ENCODE measurements at regions not wholly inside any gene's neighbourhood (a gene's known extent, or its start where the extent isn't known, plus 50 kb on each side); places are given as distances from the start of the nearest gene placed in this dataset.

- no peaks in the 10 kb centered on the region for H4K20me1 ChIP-seq
- H3K9me3 ChIP-seq: no peaks in the 10 kb centered on the region
- no peaks in the 10 kb centered on the region for H3K4me1 ChIP-seq
- no peaks in the 10 kb centered on the region for H3K36me3 ChIP-seq
- no peak overlapping the region for H3K9ac ChIP-seq
- no peak overlapping the region for H3K4me3 ChIP-seq
- no peak overlapping the region for H3K27ac ChIP-seq
- H3K4me2 ChIP-seq: no peak overlapping the region
- TF ChIP-seq Cebpa-rat (IDR thresholded peaks at IDR 0.05): no peak
- H3K27me3 ChIP-seq: no peaks in the 10 kb centered on the region
These were observed 142.8 kb upstream of the VCX2 start for GRCh38 chrX:8313844-8314243.

GRCh38 chrX:8314881-8315280, 143.8 kb upstream of the VCX2 start:
- TF ChIP-seq Cebpa-rat (IDR thresholded peaks at IDR 0.05): no peak
- H3K4me1 ChIP-seq: no peaks in the 10 kb centered on the region
- H3K27me3 ChIP-seq: no peaks in the 10 kb centered on the region
- no peak overlapping the region for H3K4me3 ChIP-seq
- no peaks in the 10 kb centered on the region for H3K36me3 ChIP-seq
- H3K4me2 ChIP-seq: no peak overlapping the region
- no peaks in the 10 kb centered on the region for H4K20me1 ChIP-seq
- H3K9ac ChIP-seq: no peak overlapping the region
- H3K9me3 ChIP-seq: no peaks in the 10 kb centered on the region
- no peak overlapping the region for H3K27ac ChIP-seq

GRCh38 chrX:8319359-8319758, 145.3 kb upstream of the VCX3B start:
- H3K9me3 ChIP-seq: peaks cover 10% of the 10 kb centered on the region; the same call in 1 of the 2 replicates
- no peak overlapping the region for H3K4me2 ChIP-seq
- H3K4me1 ChIP-seq: no peaks in the 10 kb centered on the region
- H3K27ac ChIP-seq: no peak overlapping the region
- no peak overlapping the region for H3K9ac ChIP-seq
- no peaks in the 10 kb centered on the region for H3K36me3 ChIP-seq
- no peak for TF ChIP-seq Cebpa-rat (IDR thresholded peaks at IDR 0.05)
- no peaks in the 10 kb centered on the region for H4K20me1 ChIP-seq
- H3K4me3 ChIP-seq: no peak overlapping the region
- H3K27me3 ChIP-seq: no peaks in the 10 kb centered on the region

GRCh38 chrX:8323356-8323755, 141.3 kb upstream of the VCX3B start:
- Histone ChIP-seq H3K36me3 (no peaks in the 10 kb centered on the region), H3K9ac (no peak overlapping the region)

GRCh38 chrX:8341814-8342590, 122.6 kb upstream of the VCX3B start:
- Histone ChIP-seq H3K9me3 (no peaks in the 10 kb centered on the region), H3K4me2 (no peak overlapping the region), H3K4me1 (no peaks in the 10 kb centered on the region), H3K4me3 (no peak overlapping the region), H3K27me3 (no peaks in the 10 kb centered on the region), H3K9ac (no peak overlapping the region), H4K20me1 (no peaks in the 10 kb centered on the region), H3K27ac (no peak overlapping the region), H3K36me3 (no peaks in the 10 kb centered on the region)
- TF ChIP-seq Cebpa-rat (IDR thresholded peaks at IDR 0.05): no peak

More at GRCh38 chrX:8323356-8323755, 141.3 kb upstream of the VCX3B start:
- H3K4me1 ChIP-seq: no peaks in the 10 kb centered on the region
- H4K20me1 ChIP-seq: no peaks in the 10 kb centered on the region
- no peak for TF ChIP-seq Cebpa-rat (IDR thresholded peaks at IDR 0.05)
- H3K9me3 ChIP-seq: peaks cover 10% of the 10 kb centered on the region; the same call in 1 of the 2 replicates
- no peak overlapping the region for H3K4me3 ChIP-seq
- no peak overlapping the region for H3K27ac ChIP-seq
- H3K27me3 ChIP-seq: no peaks in the 10 kb centered on the region
- H3K4me2 ChIP-seq: no peak overlapping the region

- Histone ChIP-seq H3K9ac (no peak overlapping the region), H3K27ac (no peak overlapping the region), H3K27me3 (no peaks in the 10 kb centered on the region), H3K9me3 (no peaks in the 10 kb centered on the region; the same call in 1 of the 2 replicates), H3K4me3 (no peak overlapping the region), H3K4me2 (no peak overlapping the region), H3K36me3 (no peaks in the 10 kb centered on the region), H4K20me1 (no peaks in the 10 kb centered on the region), H3K4me1 (no peaks in the 10 kb centered on the region)
- no peak for TF ChIP-seq Cebpa-rat (IDR thresholded peaks at IDR 0.05)
These were observed 119.2 kb upstream of the VCX3B start for GRCh38 chrX:8345473-8345872.

- Histone ChIP-seq H3K4me3 (no peak overlapping the region), H3K27ac (no peak overlapping the region), H3K36me3 (no peaks in the 10 kb centered on the region), H3K27me3 (no peaks in the 10 kb centered on the region), H4K20me1 (no peaks in the 10 kb centered on the region), H3K4me2 (no peak overlapping the region), H3K9ac (no peak overlapping the region), H3K9me3 (no peaks in the 10 kb centered on the region; the same call in 1 of the 2 replicates), H3K4me1 (no peaks in the 10 kb centered on the region)
- no peak for TF ChIP-seq Cebpa-rat (IDR thresholded peaks at IDR 0.05)
These were observed 118.6 kb upstream of the VCX3B start for GRCh38 chrX:8346060-8346459.

GRCh38 chrX:8346892-8347291, 117.7 kb upstream of the VCX3B start:
- no peak overlapping the region for H3K4me3 ChIP-seq
- H3K27ac ChIP-seq: no peak overlapping the region
- no peaks in the 10 kb centered on the region for H3K36me3 ChIP-seq

GRCh38 chrX:8349816-8350544, 114.7 kb upstream of the VCX3B start:
- Histone ChIP-seq H3K9me3 (no peaks in the 10 kb centered on the region; the same call in 1 of the 2 replicates), H3K27me3 (no peaks in the 10 kb centered on the region), H3K9ac (no peak overlapping the region), H3K36me3 (no peaks in the 10 kb centered on the region), H3K4me3 (no peak overlapping the region), H3K4me1 (no peaks in the 10 kb centered on the region), H3K27ac (no peak overlapping the region), H4K20me1 (no peaks in the 10 kb centered on the region), H3K4me2 (no peak overlapping the region)
- TF ChIP-seq Cebpa-rat (IDR thresholded peaks at IDR 0.05): no peak

More at GRCh38 chrX:8346892-8347291, 117.7 kb upstream of the VCX3B start:
- no peak overlapping the region for H3K4me2 ChIP-seq
- no peak for TF ChIP-seq Cebpa-rat (IDR thresholded peaks at IDR 0.05)
- no peak overlapping the region for H3K9ac ChIP-seq
- no peaks in the 10 kb centered on the region; the same call in 1 of the 2 replicates for H3K9me3 ChIP-seq
- no peaks in the 10 kb centered on the region for H4K20me1 ChIP-seq
- H3K4me1 ChIP-seq: no peaks in the 10 kb centered on the region
- no peaks in the 10 kb centered on the region for H3K27me3 ChIP-seq

- H3K9ac ChIP-seq: no peak overlapping the region
- H3K4me2 ChIP-seq: no peak overlapping the region
- no peak overlapping the region for H3K27ac ChIP-seq
- H3K4me1 ChIP-seq: no peaks in the 10 kb centered on the region
- H3K36me3 ChIP-seq: no peaks in the 10 kb centered on the region
- no peaks in the 10 kb centered on the region for H4K20me1 ChIP-seq
- no peak for TF ChIP-seq Cebpa-rat (IDR thresholded peaks at IDR 0.05)
- no peaks in the 10 kb centered on the region for H3K27me3 ChIP-seq
- H3K9me3 ChIP-seq: no peaks in the 10 kb centered on the region
- no peak overlapping the region for H3K4me3 ChIP-seq
These were observed 106.3 kb upstream of the VCX3B start for GRCh38 chrX:8358302-8358701.

Measured in BLaER1 (cell line).